HG02798 (cell line): ENCODE measurements at regions not wholly inside any gene's neighbourhood (a gene's known extent, or its start where the extent isn't known, plus 50 kb on each side); places are given as distances from the start of the nearest gene placed in this dataset.

Source experiments
- ATAC-seq: cut with Tn5 transposase; IDR thresholded peaks from one replicate; pipeline ENCODE4 v1.9.1; 2021; ENCODE audit warnings: mild to moderate bottlenecking; ENCODE audit not compliant: unreplicated experiment, poor library complexity

- no peak for ATAC-seq
Observed at GRCh38 chr12:43102546-43103264, 449.3 kb downstream of the ADAMTS20 start.

GRCh38 chr12:43100231-43100630 is 451.8 kb downstream of the ADAMTS20 start:
- ATAC-seq = no peak

GRCh38 chr12:43099691-43100163 is 452.3 kb downstream of the ADAMTS20 start:
- ATAC-seq = no peak

- no peak for ATAC-seq
Observed at GRCh38 chr12:43098766-43099550, 453.0 kb downstream of the ADAMTS20 start.

GRCh38 chr12:43098071-43098470 is 453.9 kb downstream of the ADAMTS20 start:
- ATAC-seq = no peak

GRCh38 chr12:43097471-43097870 is 454.5 kb downstream of the ADAMTS20 start:
- ATAC-seq = no peak

GRCh38 chr12:43095669-43096280 is 456.2 kb downstream of the ADAMTS20 start:
- ATAC-seq = no peak

GRCh38 chr12:43094886-43095575 is 457.0 kb downstream of the ADAMTS20 start:
- ATAC-seq = no peak

GRCh38 chr12:43090981-43091380 is 461.0 kb downstream of the ADAMTS20 start:
- ATAC-seq = no peak

- no peak for ATAC-seq
Observed at GRCh38 chr12:43087195-43088091, 464.6 kb downstream of the ADAMTS20 start.

GRCh38 chr12:43079476-43079875 is 472.5 kb downstream of the ADAMTS20 start:
- ATAC-seq = no peak

GRCh38 chr12:43078976-43079375 is 473.0 kb downstream of the ADAMTS20 start:
- no peak for ATAC-seq

- ATAC-seq = no peak
Observed at GRCh38 chr12:43072431-43072830, 479.6 kb downstream of the ADAMTS20 start.

- no peak for ATAC-seq
Observed at GRCh38 chr12:43069768-43070221, 480.2 kb upstream of the PRICKLE1 start.

GRCh38 chr12:43066471-43066870 is 476.9 kb upstream of the PRICKLE1 start:
- ATAC-seq = no peak

GRCh38 chr12:43063650-43064049 is 474.1 kb upstream of the PRICKLE1 start:
- ATAC-seq = no peak

GRCh38 chr12:43062201-43062895 is 472.8 kb upstream of the PRICKLE1 start:
- no peak for ATAC-seq

GRCh38 chr12:43060742-43061141 is 471.2 kb upstream of the PRICKLE1 start:
- no peak for ATAC-seq

- no peak for ATAC-seq
Observed at GRCh38 chr12:43058616-43059015, 469.1 kb upstream of the PRICKLE1 start.
